ENCODE measurements at regions not wholly inside any gene's neighbourhood (a gene's known extent, or its start where the extent isn't known, plus 50 kb on each side); places are given as distances from the start of the nearest gene placed in this dataset.
"Not testable (repeated sequence)": the region's sequence is repeated elsewhere in the genome, so short reads cannot be mapped to it uniquely, and the experiment has no call there.

GRCh38 chr6:100322886-100323285 is 141.8 kb downstream of the SIM1 start:
- no peak for DNase-seq (ENCODE audit: low read depth in 3 of 3, low spot score in 1 of 3)

- DNase-seq (ENCODE audit: low read depth in 3 of 3, low spot score in 1 of 3) = no peak
Observed at GRCh38 chr6:100320686-100321085, 144.0 kb downstream of the SIM1 start.

- no peak for DNase-seq (ENCODE audit: low read depth in 3 of 3, low spot score in 1 of 3)
Observed at GRCh38 chr6:100317031-100317430, 147.7 kb downstream of the SIM1 start.

GRCh38 chr6:100314186-100314585 is 150.5 kb downstream of the SIM1 start:
- no peak for DNase-seq (ENCODE audit: low read depth in 3 of 3, low spot score in 1 of 3)

GRCh38 chr6:100311707-100312251 is 152.9 kb downstream of the SIM1 start:
- no peak for DNase-seq (ENCODE audit: low read depth in 3 of 3, low spot score in 1 of 3)

- no peak for DNase-seq (ENCODE audit: low read depth in 3 of 3, low spot score in 1 of 3)
Observed at GRCh38 chr6:100309174-100309573, 155.5 kb downstream of the SIM1 start.

- no peak for DNase-seq (ENCODE audit: low read depth in 3 of 3, low spot score in 1 of 3)
Observed at GRCh38 chr6:100307561-100307960, 157.2 kb downstream of the SIM1 start.

- DNase-seq (ENCODE audit: low read depth in 3 of 3, low spot score in 1 of 3) = no peak
Observed at GRCh38 chr6:100305209-100305869, 159.4 kb downstream of the SIM1 start.

GRCh38 chr6:100304575-100304974 is 160.1 kb downstream of the SIM1 start:
- DNase-seq (ENCODE audit: low read depth in 3 of 3, low spot score in 1 of 3) = no peak

- no peak for DNase-seq (ENCODE audit: low read depth in 3 of 3, low spot score in 1 of 3)
Observed at GRCh38 chr6:100301731-100302130, 163.0 kb downstream of the SIM1 start.

- no peak for DNase-seq (ENCODE audit: low read depth in 3 of 3, low spot score in 1 of 3)
Observed at GRCh38 chr6:100300221-100300736, 164.4 kb downstream of the SIM1 start.

GRCh38 chr6:100296810-100297544 is 167.7 kb downstream of the SIM1 start:
- no peak for DNase-seq (ENCODE audit: low read depth in 3 of 3, low spot score in 1 of 3)

GRCh38 chr6:100295172-100295571 is 169.5 kb downstream of the SIM1 start:
- not testable (repeated sequence) for DNase-seq (ENCODE audit: low read depth in 3 of 3, low spot score in 1 of 3)

- DNase-seq (ENCODE audit: low read depth in 3 of 3, low spot score in 1 of 3) = no peak
Observed at GRCh38 chr6:100289285-100289684, 175.4 kb downstream of the SIM1 start.

- no peak for DNase-seq (ENCODE audit: low read depth in 3 of 3, low spot score in 1 of 3)
Observed at GRCh38 chr6:100288311-100288710, 176.4 kb downstream of the SIM1 start.

- no peak for DNase-seq (ENCODE audit: low read depth in 3 of 3, low spot score in 1 of 3)
Observed at GRCh38 chr6:100283285-100283684, 181.4 kb downstream of the SIM1 start.

- no peak for DNase-seq (ENCODE audit: low read depth in 3 of 3, low spot score in 1 of 3)
Observed at GRCh38 chr6:100281471-100281901, 183.2 kb downstream of the SIM1 start.

- no peak for DNase-seq (ENCODE audit: low read depth in 3 of 3, low spot score in 1 of 3)
Observed at GRCh38 chr6:100276311-100277057, 188.2 kb downstream of the SIM1 start.

- DNase-seq (ENCODE audit: low read depth in 3 of 3, low spot score in 1 of 3) = no peak
Observed at GRCh38 chr6:100274147-100274546, 190.6 kb downstream of the SIM1 start.

- no peak for DNase-seq (ENCODE audit: low read depth in 3 of 3, low spot score in 1 of 3)
Observed at GRCh38 chr6:100271625-100272024, 193.1 kb downstream of the SIM1 start.

- DNase-seq (ENCODE audit: low read depth in 3 of 3, low spot score in 1 of 3) = no peak
Observed at GRCh38 chr6:100271202-100271601, 193.5 kb downstream of the SIM1 start.

Data from stimulated activated CD4-positive, alpha-beta T cell treated with anti-CD3 and anti-CD28 coated beads, TNF-alpha, amount 100 ng/mL, for 1 hour (primary cell).